Activated T-helper 17 cell treated with anti-CD3 and anti-CD28 coated beads, Interleukin-2, amount 50 U/mL, for 72 hours (primary cell): ENCODE measurements at regions not wholly inside any gene's neighbourhood (a gene's known extent, or its start where the extent isn't known, plus 50 kb on each side); places are given as distances from the start of the nearest gene placed in this dataset.

Source experiments
- ATAC-seq: fragments of 150-1000 bp; cut with Tn5 transposase; replicated peaks from 2 replicates; pipeline ENCODE4 v1.10.0; 2021; ENCODE audit warnings: mild to moderate bottlenecking, moderate library complexity
- H3K27ac Mint-ChIP-seq: one replicate; pipeline ENCODE4 v1.8.0; 2022; ENCODE audit warnings: mixed read lengths
- H3K27me3 Mint-ChIP-seq: one replicate; pipeline ENCODE4 v1.8.0; 2022; ENCODE audit warnings: mixed read lengths
- H3K36me3 Mint-ChIP-seq: one replicate; pipeline ENCODE4 v1.8.0; 2022; ENCODE audit warnings: low read depth, mild to moderate bottlenecking, mixed read lengths
- H3K4me1 Mint-ChIP-seq: one replicate; pipeline ENCODE4 v1.8.0; 2022; ENCODE audit warnings: mixed read lengths
- H3K4me3 Mint-ChIP-seq: one replicate; pipeline ENCODE4 v1.8.0; 2022; ENCODE audit warnings: mild to moderate bottlenecking, mixed read lengths
- H3K9me3 Mint-ChIP-seq: one replicate; pipeline ENCODE4 v1.8.0; 2022; ENCODE audit warnings: mixed read lengths

DNA sequence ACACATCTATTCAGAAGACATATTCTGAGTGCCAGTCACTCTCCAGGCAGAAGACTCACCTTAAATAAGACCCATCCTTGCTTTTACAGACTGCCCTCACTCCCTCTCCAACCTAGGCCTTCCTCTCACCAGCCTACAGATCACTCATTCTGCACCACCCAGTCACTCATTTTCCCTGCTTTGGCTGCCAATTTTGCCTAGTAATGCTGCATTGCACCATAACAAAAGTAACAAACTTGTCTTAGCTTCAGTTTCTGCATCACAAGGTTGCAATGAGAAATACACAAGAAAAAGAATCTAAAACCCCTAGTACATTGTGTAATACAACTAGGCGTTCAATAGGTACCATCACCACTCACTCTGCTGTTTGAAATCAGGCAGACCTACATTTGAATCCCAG lies 292.4 kb downstream of the PLPP3 start:
- Mint-ChIP-seq H3K27ac (no peak overlapping the region), H3K9me3 (no peaks in the 10 kb centered on the region), H3K27me3 (peaks cover 5% of the 10 kb centered on the region), H3K36me3 (no peaks in the 10 kb centered on the region), H3K4me1 (no peaks in the 10 kb centered on the region), H3K4me3 (no peak overlapping the region)
- no peak for ATAC-seq

- H3K4me1 Mint-ChIP-seq = no peaks in the 10 kb centered on the region
- H3K36me3 Mint-ChIP-seq = no peaks in the 10 kb centered on the region
- H3K27ac Mint-ChIP-seq = no peak overlapping the region
- no peak for ATAC-seq
- no peaks in the 10 kb centered on the region for H3K9me3 Mint-ChIP-seq
- H3K4me3 Mint-ChIP-seq = no peak overlapping the region
- peaks cover 5% of the 10 kb centered on the region for H3K27me3 Mint-ChIP-seq
Observed at GRCh38 chr1:56286506-56286905, 292.9 kb downstream of the PLPP3 start.

DNA sequence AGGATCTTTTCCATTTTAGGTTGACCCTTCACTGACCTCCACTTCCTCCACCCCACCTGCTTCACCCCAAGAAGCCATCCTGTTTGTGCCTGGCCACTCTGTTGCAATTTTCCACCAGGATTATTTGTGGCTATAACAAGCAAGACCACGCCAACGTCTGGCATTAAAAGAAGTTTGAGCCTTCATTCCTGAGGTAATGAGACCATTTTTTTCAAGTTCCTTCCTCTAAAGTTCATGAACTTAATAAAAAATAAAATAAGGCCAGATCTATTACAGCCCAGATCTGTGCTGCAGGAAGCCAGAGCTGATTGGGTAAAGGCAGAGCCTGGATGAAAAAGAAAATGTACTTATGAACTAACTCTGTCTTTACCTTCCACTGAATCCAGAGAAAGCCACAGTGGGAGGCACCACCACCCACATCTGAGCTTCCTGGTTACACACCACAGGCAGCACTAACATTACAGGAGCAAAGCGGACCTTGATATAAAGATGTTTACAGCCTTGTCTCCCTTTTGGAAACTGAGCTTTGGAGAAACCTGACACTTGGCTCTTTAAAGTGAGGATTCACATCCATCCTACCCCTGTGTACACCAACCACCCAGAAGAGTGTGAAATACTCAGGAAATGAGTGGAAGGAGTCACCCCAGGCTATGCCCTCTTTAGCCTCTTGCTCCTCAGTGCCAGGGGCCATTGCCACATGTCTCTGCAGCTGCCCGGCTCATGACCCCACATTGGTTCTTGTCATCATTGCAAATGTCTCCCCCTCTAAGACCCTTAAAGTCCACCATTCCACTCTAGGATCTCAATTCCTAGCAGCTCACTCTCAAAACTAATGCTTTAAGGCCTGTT lies 293.6 kb downstream of the PLPP3 start:
- no peaks in the 10 kb centered on the region for H3K36me3 Mint-ChIP-seq
- no peaks in the 10 kb centered on the region for H3K9me3 Mint-ChIP-seq
- peaks cover 5% of the 10 kb centered on the region for H3K27me3 Mint-ChIP-seq
- no peak overlapping the region for H3K27ac Mint-ChIP-seq
- H3K4me1 Mint-ChIP-seq = no peaks in the 10 kb centered on the region
- no peak for ATAC-seq
- no peak overlapping the region for H3K4me3 Mint-ChIP-seq

GRCh38 chr1:56284928-56285327 lies 294.4 kb downstream of the PLPP3 start:
- no peak overlapping the region for H3K4me3 Mint-ChIP-seq
- no peak for ATAC-seq
- H3K4me1 Mint-ChIP-seq = no peaks in the 10 kb centered on the region
- no peaks in the 10 kb centered on the region for H3K9me3 Mint-ChIP-seq
- H3K36me3 Mint-ChIP-seq = no peaks in the 10 kb centered on the region
- peaks cover 5% of the 10 kb centered on the region for H3K27me3 Mint-ChIP-seq
- H3K27ac Mint-ChIP-seq = no peak overlapping the region

DNA sequence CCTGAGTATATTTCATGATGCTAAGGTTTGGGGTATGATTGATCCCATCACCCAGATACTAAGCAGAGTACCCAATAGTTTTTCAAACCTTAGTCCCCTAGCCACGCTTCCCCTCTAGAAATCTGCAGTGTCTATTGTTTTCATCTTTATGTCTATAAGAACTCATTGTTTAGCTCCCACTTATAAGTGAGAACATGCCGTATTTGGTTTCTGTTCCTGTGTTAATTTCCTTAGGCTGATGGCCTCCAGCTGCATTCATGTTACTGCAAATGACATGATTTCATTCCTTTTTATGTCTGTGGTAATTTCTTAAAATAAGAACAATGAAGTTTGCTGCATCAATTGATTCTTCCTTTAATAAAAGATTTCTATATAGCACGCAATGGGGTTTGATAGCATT lies 301.3 kb downstream of the PLPP3 start:
- Mint-ChIP-seq H3K27me3 (peaks cover 2% of the 10 kb centered on the region), H3K4me1 (no peaks in the 10 kb centered on the region), H3K9me3 (no peaks in the 10 kb centered on the region), H3K27ac (no peak overlapping the region), H3K4me3 (no peak overlapping the region), H3K36me3 (no peaks in the 10 kb centered on the region)
- no peak for ATAC-seq

DNA sequence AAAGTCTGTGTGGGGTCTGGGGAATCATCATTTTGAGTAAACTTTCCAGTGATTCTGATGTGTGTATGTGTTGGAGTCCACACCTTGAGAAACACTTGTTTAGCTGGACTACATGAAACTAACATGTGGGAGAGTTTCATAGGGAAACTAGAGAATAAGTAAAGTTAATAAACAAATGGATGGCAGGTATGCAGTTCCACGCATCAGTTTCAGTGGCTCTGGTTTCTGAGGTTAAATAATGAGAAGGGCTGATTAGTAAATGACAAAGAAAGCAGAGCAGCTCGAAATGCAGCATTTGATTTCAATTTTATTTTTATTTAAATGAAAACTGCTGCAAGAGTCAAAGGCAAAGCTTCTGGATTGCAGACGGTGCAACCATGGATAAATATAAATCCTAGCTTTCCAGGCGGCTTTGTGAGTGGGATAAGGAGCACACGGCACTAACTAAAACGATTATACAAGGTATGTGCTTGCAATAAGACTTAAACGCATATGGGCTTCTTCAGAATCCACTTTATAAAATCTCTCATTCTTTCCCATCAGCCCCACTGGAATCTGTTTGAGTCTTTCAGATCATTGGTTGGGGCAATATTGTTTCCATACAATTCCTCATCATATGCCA lies 310.7 kb downstream of the PLPP3 start:
- Mint-ChIP-seq H3K27me3 (peaks cover 6% of the 10 kb centered on the region), H3K4me3 (no peak overlapping the region), H3K4me1 (no peaks in the 10 kb centered on the region), H3K36me3 (no peaks in the 10 kb centered on the region), H3K27ac (no peak overlapping the region), H3K9me3 (peaks cover 4% of the 10 kb centered on the region)
- no peak for ATAC-seq

- ATAC-seq = no peak
- H3K27ac Mint-ChIP-seq = no peak overlapping the region
- H3K9me3 Mint-ChIP-seq = peaks cover 4% of the 10 kb centered on the region
- no peaks in the 10 kb centered on the region for H3K4me1 Mint-ChIP-seq
- no peaks in the 10 kb centered on the region for H3K36me3 Mint-ChIP-seq
- H3K4me3 Mint-ChIP-seq = no peak overlapping the region
- H3K27me3 Mint-ChIP-seq = peaks cover 6% of the 10 kb centered on the region
Observed at GRCh38 chr1:56267611-56268010, 311.8 kb downstream of the PLPP3 start.

DNA sequence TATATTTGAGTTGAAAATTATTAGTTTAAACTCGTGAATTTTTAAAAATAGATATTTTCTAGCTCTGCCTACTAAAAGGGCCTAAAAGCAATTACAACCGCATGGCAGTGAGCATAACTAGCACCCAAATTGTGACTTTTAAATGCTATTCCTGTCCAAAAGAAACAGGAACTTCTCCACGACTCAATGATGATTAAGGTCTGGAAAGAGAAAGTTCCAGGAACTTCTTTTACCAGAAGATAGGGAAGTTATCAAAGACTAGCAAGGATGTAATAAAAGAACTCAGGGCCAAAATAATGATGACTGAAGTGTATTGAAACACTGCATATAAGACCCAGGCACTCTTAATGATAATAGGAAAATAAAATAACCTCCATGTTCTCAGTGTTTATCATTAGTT lies 313.0 kb downstream of the PLPP3 start:
- Mint-ChIP-seq H3K27ac (no peak overlapping the region), H3K4me1 (no peaks in the 10 kb centered on the region), H3K9me3 (peaks cover 4% of the 10 kb centered on the region), H3K27me3 (peaks cover 6% of the 10 kb centered on the region), H3K36me3 (no peaks in the 10 kb centered on the region), H3K4me3 (no peak overlapping the region)
- no peak for ATAC-seq

- Mint-ChIP-seq H3K9me3 (peaks cover 4% of the 10 kb centered on the region), H3K27me3 (peaks cover 6% of the 10 kb centered on the region), H3K4me1 (no peaks in the 10 kb centered on the region), H3K4me3 (no peak overlapping the region), H3K27ac (no peak overlapping the region), H3K36me3 (no peaks in the 10 kb centered on the region)
- ATAC-seq = no peak
Observed at GRCh38 chr1:56265216-56265615, 314.1 kb downstream of the PLPP3 start.

- no peaks in the 10 kb centered on the region for H3K4me1 Mint-ChIP-seq
Observed at GRCh38 chr1:56263908-56264307, 315.5 kb downstream of the PLPP3 start.

DNA sequence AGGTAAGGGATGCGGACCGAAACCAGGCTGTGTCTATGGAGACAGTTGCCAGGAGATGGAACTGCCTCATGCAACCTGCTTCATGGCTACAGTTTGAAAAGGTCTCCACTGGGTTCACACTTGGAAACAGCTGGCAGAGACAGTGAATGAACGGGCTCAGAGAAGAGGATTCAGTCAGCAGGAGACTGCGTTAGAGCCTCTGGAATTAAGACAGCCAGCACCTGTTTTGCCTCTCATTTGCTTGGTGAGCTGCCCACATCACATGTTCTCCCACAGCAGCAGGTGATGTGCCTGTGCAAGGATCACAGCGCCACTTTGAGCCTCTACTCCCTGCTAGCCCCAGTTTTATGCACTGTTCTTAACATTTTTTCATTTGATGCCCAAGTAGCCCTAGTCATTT lies 321.0 kb downstream of the PLPP3 start:
- Mint-ChIP-seq H3K4me3 (no peak overlapping the region), H3K27me3 (peaks cover 9% of the 10 kb centered on the region), H3K36me3 (no peaks in the 10 kb centered on the region), H3K4me1 (no peaks in the 10 kb centered on the region), H3K9me3 (peaks cover 6% of the 10 kb centered on the region), H3K27ac (no peak overlapping the region)
- ATAC-seq = no peak

More at GRCh38 chr1:56263908-56264307, 315.5 kb downstream of the PLPP3 start:
- ATAC-seq = no peak
- H3K27ac Mint-ChIP-seq = no peak overlapping the region
- peaks cover 11% of the 10 kb centered on the region for H3K27me3 Mint-ChIP-seq
- no peak overlapping the region for H3K4me3 Mint-ChIP-seq
- no peaks in the 10 kb centered on the region for H3K36me3 Mint-ChIP-seq
- peaks cover 10% of the 10 kb centered on the region for H3K9me3 Mint-ChIP-seq

DNA sequence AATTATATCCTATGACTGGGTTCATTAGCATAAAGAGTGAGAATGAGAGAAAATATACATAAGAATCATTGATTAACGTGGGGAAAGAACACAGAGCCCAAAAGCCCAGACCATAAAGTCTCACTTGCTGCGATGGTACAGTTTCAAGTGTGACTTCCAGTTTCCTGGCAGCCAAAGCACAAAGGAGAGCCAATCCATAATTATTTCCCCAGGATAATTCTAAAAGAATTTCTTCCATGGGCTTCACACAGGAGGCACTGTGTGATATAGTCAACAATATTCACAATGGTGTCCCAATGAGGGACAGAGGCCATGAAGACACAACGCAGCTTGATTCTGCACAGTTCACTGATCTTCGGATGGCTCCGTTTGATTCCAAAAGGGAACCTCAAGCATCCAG lies 321.6 kb downstream of the PLPP3 start:
- ATAC-seq = no peak
- Mint-ChIP-seq H3K9me3 (peaks cover 6% of the 10 kb centered on the region), H3K27me3 (peaks cover 9% of the 10 kb centered on the region), H3K36me3 (no peaks in the 10 kb centered on the region), H3K27ac (no peak overlapping the region), H3K4me3 (no peak overlapping the region), H3K4me1 (no peaks in the 10 kb centered on the region)

GRCh38 chr1:56256153-56257000 lies 323.0 kb downstream of the PLPP3 start:
- no peak for ATAC-seq

DNA sequence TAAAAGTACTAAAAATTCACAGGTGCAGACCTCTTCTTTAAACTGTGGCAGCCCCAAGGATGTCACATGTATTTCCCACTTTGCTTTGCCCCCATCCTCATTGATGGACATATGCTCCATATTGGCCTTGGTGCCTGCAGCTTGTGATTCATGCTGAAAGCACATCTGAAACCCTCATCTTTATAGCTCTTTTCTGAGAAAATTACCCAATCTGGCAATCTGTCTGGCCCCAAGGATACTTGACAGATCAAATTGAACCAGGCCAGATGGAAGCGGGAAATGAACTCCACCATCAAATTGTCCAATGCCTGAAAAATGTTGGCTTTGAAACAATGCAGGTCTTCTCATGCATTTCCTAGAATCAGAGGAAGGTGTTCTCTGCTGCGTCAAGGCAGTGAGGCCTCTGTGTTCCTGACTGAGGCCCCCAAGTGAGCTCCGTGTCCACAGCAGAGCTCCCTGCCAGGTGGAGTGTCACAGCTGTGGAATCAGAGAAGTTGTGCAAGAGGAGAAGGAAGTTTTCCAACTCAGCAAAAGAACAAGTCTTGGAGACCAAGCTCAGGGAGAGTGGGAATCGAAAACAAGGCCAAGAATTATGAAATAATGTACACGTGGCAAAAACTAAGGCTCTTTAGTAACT lies 323.7 kb downstream of the PLPP3 start:
- no peaks in the 10 kb centered on the region for H3K36me3 Mint-ChIP-seq
- no peak for ATAC-seq
- H3K4me1 Mint-ChIP-seq = no peaks in the 10 kb centered on the region
- no peak overlapping the region for H3K27ac Mint-ChIP-seq
- peaks cover 6% of the 10 kb centered on the region for H3K9me3 Mint-ChIP-seq
- H3K27me3 Mint-ChIP-seq = peaks cover 9% of the 10 kb centered on the region
- H3K4me3 Mint-ChIP-seq = no peak overlapping the region

More at GRCh38 chr1:56256153-56257000, 323.0 kb downstream of the PLPP3 start:
- Mint-ChIP-seq H3K4me1 (no peaks in the 10 kb centered on the region), H3K27ac (no peak overlapping the region), H3K4me3 (no peak overlapping the region), H3K36me3 (no peaks in the 10 kb centered on the region), H3K9me3 (peaks cover 6% of the 10 kb centered on the region), H3K27me3 (peaks cover 9% of the 10 kb centered on the region)
